PC-3 (cell line): ENCODE measurements at regions not wholly inside any gene's neighbourhood (a gene's known extent, or its start where the extent isn't known, plus 50 kb on each side); places are given as distances from the start of the nearest gene placed in this dataset.

ENCODE experiments used
- ATAC-seq: fragments of 200-7000 bp; cut with Tn5 transposase; 2 replicates; pipeline ENCODE4 v1.9.1; 2020; ENCODE audit warnings: mild to moderate bottlenecking, moderate library complexity
- BruUV-seq: library from RNA; stranded (reverse); fragments of 400-500 nt; replicated peaks from 2 replicates; lab custom pipeline; 2021; lab: Mats Ljungman, UMichigan
- CTCF ChIA-PET: fragments of 300-600 bp; sonication (Branson Sonifier 250); formaldehyde crosslinking; loops from one replicate; lab custom pipeline; 2022; ENCODE audit warnings: antibody characterized with exemption; lab: Charles Lee
- POLR2A ChIA-PET: fragments of 300-600 bp; sonication (Branson Sonifier 250); formaldehyde crosslinking; loops from one replicate; lab custom pipeline; 2022; ENCODE audit warnings: antibody characterized with exemption; ENCODE audit not compliant: unreplicated experiment; lab: Charles Lee
- DNase-seq: peaks from one replicate; pipeline ENCODE4 v3.0.0-alpha.2; 2015
- H2AFZ ChIP-seq: fragments of 300-600 bp; sonication (generic); 2 replicates; pipeline ENCODE4 v1.6.0; 2016; ENCODE audit warnings: antibody characterized with exemption, low read length
- H3F3A ChIP-seq: fragments of 300-600 bp; sonication (generic); one replicate; pipeline ENCODE4 v1.6.0; 2017; ENCODE audit warnings: antibody characterized with exemption, low read length, control low read depth, mild to moderate bottlenecking; ENCODE audit not compliant: unreplicated experiment
- H3K27ac ChIP-seq: fragments of 300-600 bp; sonication (generic); 2 replicates; pipeline ENCODE4 v1.5.1; 2016; ENCODE audit warnings: mild to moderate bottlenecking, low read length
- H3K27me3 ChIP-seq: fragments of 300-600 bp; sonication (generic); 2 replicates; pipeline ENCODE4 v1.6.1; 2016; ENCODE audit warnings: low read length, mixed read lengths
- H3K36me3 ChIP-seq: fragments of 300-600 bp; sonication (generic); 2 replicates; pipeline ENCODE4 v1.6.1; 2016; ENCODE audit warnings: low read depth, mixed run types, low read length, mixed read lengths
- H3K4me1 ChIP-seq: fragments of 300-600 bp; sonication (generic); 2 replicates; pipeline ENCODE4 v1.5.1; 2016; ENCODE audit warnings: low read length; ENCODE audit not compliant: insufficient read depth
- H3K4me2 ChIP-seq: fragments of 300-600 bp; sonication (generic); 2 replicates; pipeline ENCODE4 v1.6.0; 2016; ENCODE audit warnings: low read length
- H3K4me3 ChIP-seq: fragments of 300-600 bp; sonication (generic); 2 replicates; pipeline ENCODE4 v1.5.1; 2016; ENCODE audit warnings: mild to moderate bottlenecking, low read length, mixed read lengths
- H3K79me2 ChIP-seq: fragments of 300-600 bp; sonication (generic); 2 replicates; pipeline ENCODE4 v1.6.1; 2017; ENCODE audit warnings: low read length, mixed read lengths
- H3K9ac ChIP-seq: fragments of 300-600 bp; sonication (generic); 2 replicates; pipeline ENCODE4 v1.6.0; 2016; ENCODE audit warnings: mild to moderate bottlenecking, low read length
- H3K9me2 ChIP-seq: fragments of 300-600 bp; sonication (generic); replicated peaks from 2 replicates; pipeline ENCODE4 v1.6.1; 2016; ENCODE audit warnings: mixed run types, low read length, mixed read lengths
- H3K9me3 ChIP-seq: fragments of 300-600 bp; sonication (generic); 2 replicates; pipeline ENCODE4 v1.6.1; 2016; ENCODE audit warnings: low read length, mixed read lengths
- H4K20me1 ChIP-seq: fragments of 300-600 bp; sonication (generic); 2 replicates; pipeline ENCODE4 v1.6.1; 2016; ENCODE audit warnings: low read length, mixed read lengths
- CTCF ChIP-seq: fragments of 300-600 bp; sonication (generic); conservative IDR thresholded peaks from 2 replicates; pipeline ENCODE4 v1.5.1; 2017; ENCODE audit warnings: antibody characterized with exemption, low read depth, mild to moderate bottlenecking, low read length
- EZH2 ChIP-seq: fragments of 300-600 bp; sonication (generic); IDR thresholded peaks from one replicate; pipeline ENCODE4 v1.6.1; 2017; ENCODE audit warnings: antibody characterized with exemption, mild to moderate bottlenecking, low read length; ENCODE audit not compliant: unreplicated experiment
- EZH2phosphoT487 ChIP-seq: fragments of 300-600 bp; sonication (generic); IDR thresholded peaks from 2 replicates; pipeline ENCODE4 v1.6.1; 2018; ENCODE audit warnings: mild to moderate bottlenecking, antibody characterized with exemption, low read length, borderline replicate concordance
- intact Hi-C: fragments of 100-400 bp; cut with micrococcal nuclease; formaldehyde crosslinking; loops from 2 replicates; pipeline ENCODE4 v1.9.0; 2023

- no peaks in the 10 kb centered on the region for H3K36me3 ChIP-seq
- no peaks in the 10 kb centered on the region for H3K27me3 ChIP-seq
- H3K27ac ChIP-seq: no peak overlapping the region
- no peak overlapping the region for H3K4me3 ChIP-seq
- no peak overlapping the region for H2AFZ ChIP-seq
- ChIA-PET CTCF (no interaction called here), POLR2A (no interaction called here)
- no peaks in the 10 kb centered on the region for H3F3A ChIP-seq
- no peak overlapping the region for H3K9ac ChIP-seq
- H3K4me2 ChIP-seq: no peak overlapping the region
- no peaks in the 10 kb centered on the region for H4K20me1 ChIP-seq
- BruUV-seq: no TSS peak
- intact Hi-C loops: no loop called here
- TF ChIP-seq EZH2 (no peak), CTCF (no peak), EZH2phosphoT487 (no peak)
- ATAC-seq (no peak), DNase-seq (no peak)
- H3K9me3 ChIP-seq: no peaks in the 10 kb centered on the region
- no peaks in the 10 kb centered on the region for H3K79me2 ChIP-seq
- H3K4me1 ChIP-seq: peaks cover 17% of the 10 kb centered on the region
- no peaks in the 10 kb centered on the region for H3K9me2 ChIP-seq
Measured at GRCh38 chr3:157921811-157922210, 184.4 kb downstream of the SHOX2 start.

GRCh38 chr3:157920822-157921700 is 185.2 kb downstream of the SHOX2 start:
- no peaks in the 10 kb centered on the region for H3K36me3 ChIP-seq
- H3K4me1 ChIP-seq: peaks cover 20% of the 10 kb centered on the region
- no peaks in the 10 kb centered on the region for H3K27me3 ChIP-seq
- intact Hi-C loops: no loop called here
- H3K79me2 ChIP-seq: no peaks in the 10 kb centered on the region
- BruUV-seq: no TSS peak
- CTCF ChIA-PET: no interaction called here
- no peak overlapping the region for H3K4me2 ChIP-seq
- H3K9me2 ChIP-seq: no peaks in the 10 kb centered on the region
- no peak overlapping the region for H3K4me3 ChIP-seq
- H3K9me3 ChIP-seq: no peaks in the 10 kb centered on the region
- POLR2A ChIA-PET: no interaction called here
- no peaks in the 10 kb centered on the region for H3F3A ChIP-seq
- TF ChIP-seq EZH2 (no peak), CTCF (no peak), EZH2phosphoT487 (no peak)
- H3K27ac ChIP-seq: no peak overlapping the region
- H3K9ac ChIP-seq: no peak overlapping the region
- H2AFZ ChIP-seq: no peak overlapping the region
- no peak for ATAC-seq
- DNase-seq: no peak
- H4K20me1 ChIP-seq: no peaks in the 10 kb centered on the region

GRCh38 chr3:157919319-157919887 is 186.8 kb downstream of the SHOX2 start:
- H3K4me2 ChIP-seq: no peak overlapping the region
- CTCF ChIA-PET: interaction anchor here (0.6 kb wide), 1 partner anchor 165 kb away, joined by 4 read pairs; no protein-coding TSS in a partner anchor
- no peak overlapping the region for H2AFZ ChIP-seq
- H3K9me2 ChIP-seq: no peaks in the 10 kb centered on the region
- BruUV-seq: no TSS peak
- TF ChIP-seq EZH2 (no peak), CTCF (no peak), EZH2phosphoT487 (no peak)
- H3K79me2 ChIP-seq: no peaks in the 10 kb centered on the region
- H3F3A ChIP-seq: no peaks in the 10 kb centered on the region
- intact Hi-C loops: loop anchor here (5.0 kb wide), 2 partner anchors 248 to 613 kb away; no protein-coding TSS in a partner anchor
- H3K4me1 ChIP-seq: peaks cover 36% of the 10 kb centered on the region
- ATAC-seq (no peak), DNase-seq (no peak)
- H3K27ac ChIP-seq: no peak overlapping the region
- POLR2A ChIA-PET: no interaction called here
- H3K9ac ChIP-seq: no peak overlapping the region
- H4K20me1 ChIP-seq: no peaks in the 10 kb centered on the region
- H3K4me3 ChIP-seq: no peak overlapping the region
- no peaks in the 10 kb centered on the region for H3K9me3 ChIP-seq
- H3K27me3 ChIP-seq: no peaks in the 10 kb centered on the region
- no peaks in the 10 kb centered on the region for H3K36me3 ChIP-seq
